Nephron (organoid): ENCODE measurements at regions not wholly inside any gene's neighbourhood (a gene's known extent, or its start where the extent isn't known, plus 50 kb on each side); places are given as distances from the start of the nearest gene placed in this dataset.

ENCODE experiments used
- H3K27ac Mint-ChIP-seq, 3 experiments: 2 replicates each; pipeline ENCODE4 v1.8.0; 2020; ENCODE audit warnings: mixed read lengths in 3 of 3, mild to moderate bottlenecking in 2 of 3, moderate library complexity in 1 of 3
- H3K27me3 Mint-ChIP-seq: 2 replicates; pipeline ENCODE4 v1.8.0; 2021; ENCODE audit warnings: low read depth, mild to moderate bottlenecking, moderate library complexity, mixed read lengths
- H3K36me3 Mint-ChIP-seq: 2 replicates; pipeline ENCODE4 v1.8.0; 2020; ENCODE audit warnings: low read depth, mixed read lengths
- H3K4me1 Mint-ChIP-seq: 2 replicates; pipeline ENCODE4 v1.8.0; 2020; ENCODE audit warnings: mixed read lengths
- H3K4me3 Mint-ChIP-seq, 3 experiments: 2 replicates each; pipeline ENCODE4 v1.8.0; 2020; ENCODE audit warnings: mild to moderate bottlenecking in 3 of 3, mixed read lengths in 3 of 3, moderate library complexity in 2 of 3
- H3K9me3 Mint-ChIP-seq: 2 replicates; pipeline ENCODE4 v1.8.0; 2020; ENCODE audit warnings: mixed read lengths
- TF ChIP-seq, protein P1 (sequence below), 3 experiments: fragments of 200-600 bp; sonication (generic); IDR thresholded peaks; one replicate each; pipeline ENCODE4 v1.5.0; 2021; ENCODE audit warnings: antibody characterized with exemption in 3 of 3; ENCODE audit not compliant: unreplicated experiment in 3 of 3

DNA sequence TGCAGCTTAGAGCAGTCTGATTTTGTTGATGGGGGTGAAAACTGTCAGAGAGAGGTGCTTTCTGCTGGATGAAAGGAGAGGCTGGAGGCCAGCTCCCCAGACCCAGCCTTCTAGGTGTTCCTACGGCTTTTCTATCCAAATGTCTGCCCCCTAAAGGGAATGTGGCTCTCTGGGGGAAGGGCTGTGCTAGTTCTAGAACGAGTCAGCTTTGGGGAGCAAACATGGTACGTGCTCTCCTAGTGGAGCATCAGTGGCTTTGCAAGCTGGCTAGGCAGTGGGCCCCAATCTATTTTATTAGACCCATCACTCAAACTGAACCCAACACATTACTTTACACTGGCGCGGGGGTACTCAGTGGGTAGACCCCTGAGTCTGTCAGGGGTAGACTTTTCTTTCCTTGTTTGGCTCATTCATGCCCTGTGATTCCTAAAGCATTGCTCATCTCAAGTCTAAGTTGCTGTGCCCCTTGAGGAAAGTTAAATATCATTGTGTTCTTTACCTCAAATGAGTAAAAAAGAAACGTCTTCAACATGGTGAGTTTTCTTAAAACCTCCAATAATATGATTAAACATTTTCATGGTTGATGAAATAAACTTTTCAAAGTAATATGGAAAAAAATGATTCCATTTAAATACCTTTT is 254.9 kb downstream of the DLEU7 start:
- Mint-ChIP-seq H3K4me3 (no peak overlapping the region), H3K27ac (peak overlapping the region in 2 of 3 experiments; percentile 74 to 84), H3K36me3 (no peaks in the 10 kb centered on the region), H3K9me3 (no peaks in the 10 kb centered on the region), H3K27me3 (no peaks in the 10 kb centered on the region), H3K4me1 (peaks cover 54% of the 10 kb centered on the region)
- TF ChIP-seq, protein P1, sequence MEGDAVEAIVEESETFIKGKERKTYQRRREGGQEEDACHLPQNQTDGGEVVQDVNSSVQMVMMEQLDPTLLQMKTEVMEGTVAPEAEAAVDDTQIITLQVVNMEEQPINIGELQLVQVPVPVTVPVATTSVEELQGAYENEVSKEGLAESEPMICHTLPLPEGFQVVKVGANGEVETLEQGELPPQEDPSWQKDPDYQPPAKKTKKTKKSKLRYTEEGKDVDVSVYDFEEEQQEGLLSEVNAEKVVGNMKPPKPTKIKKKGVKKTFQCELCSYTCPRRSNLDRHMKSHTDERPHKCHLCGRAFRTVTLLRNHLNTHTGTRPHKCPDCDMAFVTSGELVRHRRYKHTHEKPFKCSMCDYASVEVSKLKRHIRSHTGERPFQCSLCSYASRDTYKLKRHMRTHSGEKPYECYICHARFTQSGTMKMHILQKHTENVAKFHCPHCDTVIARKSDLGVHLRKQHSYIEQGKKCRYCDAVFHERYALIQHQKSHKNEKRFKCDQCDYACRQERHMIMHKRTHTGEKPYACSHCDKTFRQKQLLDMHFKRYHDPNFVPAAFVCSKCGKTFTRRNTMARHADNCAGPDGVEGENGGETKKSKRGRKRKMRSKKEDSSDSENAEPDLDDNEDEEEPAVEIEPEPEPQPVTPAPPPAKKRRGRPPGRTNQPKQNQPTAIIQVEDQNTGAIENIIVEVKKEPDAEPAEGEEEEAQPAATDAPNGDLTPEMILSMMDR (IDR thresholded peaks at IDR 0.05; ENCODE audit: unreplicated experiment in 3 of 3) = no peak

DNA sequence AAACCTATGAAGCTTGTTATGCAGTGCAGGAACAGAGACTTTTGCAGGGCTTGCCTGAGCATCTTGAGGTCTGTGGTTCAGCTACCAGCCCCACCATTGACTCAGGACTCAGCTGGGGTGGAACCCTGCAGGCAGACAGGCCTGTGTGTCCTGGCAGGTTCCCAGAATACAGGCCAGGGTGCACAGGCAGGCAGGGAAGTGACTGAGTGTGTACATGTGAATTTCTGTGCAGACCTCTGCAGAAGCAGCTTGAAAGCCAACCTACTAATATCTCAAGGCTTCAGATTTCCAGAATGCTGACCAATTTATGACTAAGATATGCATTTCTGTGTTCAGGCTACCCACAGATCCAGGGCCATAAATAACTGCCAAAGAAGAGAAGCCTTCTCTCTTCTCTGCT is 254.4 kb downstream of the DLEU7 start:
- no peaks in the 10 kb centered on the region for H3K9me3 Mint-ChIP-seq
- H3K4me1 Mint-ChIP-seq = peaks cover 54% of the 10 kb centered on the region
- no peak overlapping the region for H3K4me3 Mint-ChIP-seq
- no peaks in the 10 kb centered on the region for H3K36me3 Mint-ChIP-seq
- TF ChIP-seq, protein P1 (IDR thresholded peaks at IDR 0.05; ENCODE audit: unreplicated experiment in 3 of 3) = no peak
- H3K27ac Mint-ChIP-seq = peak overlapping the region in 2 of 3 experiments; percentile 74 to 84
- H3K27me3 Mint-ChIP-seq = no peaks in the 10 kb centered on the region

DNA sequence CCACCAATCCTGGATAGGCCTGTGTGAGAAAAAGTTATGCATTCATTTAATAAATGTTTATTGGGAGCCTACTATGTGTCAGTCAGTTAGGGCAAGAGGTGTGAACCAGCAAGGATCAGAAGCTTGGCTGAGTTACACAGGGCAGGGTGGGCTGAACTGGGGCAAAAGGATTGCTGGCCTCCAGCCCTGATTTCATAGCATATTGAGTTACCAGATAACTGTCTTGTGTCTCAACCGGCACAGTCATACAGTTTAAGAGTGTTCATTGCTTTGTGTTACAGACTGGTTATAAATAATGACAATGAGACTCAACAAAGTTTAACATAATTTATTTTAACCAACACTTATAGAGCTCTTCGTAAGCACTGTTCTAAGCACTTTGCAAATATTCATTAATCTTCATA is 253.8 kb downstream of the DLEU7 start:
- no peaks in the 10 kb centered on the region for H3K36me3 Mint-ChIP-seq
- H3K9me3 Mint-ChIP-seq = no peaks in the 10 kb centered on the region
- no peak overlapping the region for H3K4me3 Mint-ChIP-seq
- peak overlapping the region in 2 of 3 experiments; percentile 74 to 84 for H3K27ac Mint-ChIP-seq
- H3K27me3 Mint-ChIP-seq = no peaks in the 10 kb centered on the region
- TF ChIP-seq, protein P1 (IDR thresholded peaks at IDR 0.05; ENCODE audit: unreplicated experiment in 3 of 3) = no peak
- peaks cover 51% of the 10 kb centered on the region for H3K4me1 Mint-ChIP-seq

DNA sequence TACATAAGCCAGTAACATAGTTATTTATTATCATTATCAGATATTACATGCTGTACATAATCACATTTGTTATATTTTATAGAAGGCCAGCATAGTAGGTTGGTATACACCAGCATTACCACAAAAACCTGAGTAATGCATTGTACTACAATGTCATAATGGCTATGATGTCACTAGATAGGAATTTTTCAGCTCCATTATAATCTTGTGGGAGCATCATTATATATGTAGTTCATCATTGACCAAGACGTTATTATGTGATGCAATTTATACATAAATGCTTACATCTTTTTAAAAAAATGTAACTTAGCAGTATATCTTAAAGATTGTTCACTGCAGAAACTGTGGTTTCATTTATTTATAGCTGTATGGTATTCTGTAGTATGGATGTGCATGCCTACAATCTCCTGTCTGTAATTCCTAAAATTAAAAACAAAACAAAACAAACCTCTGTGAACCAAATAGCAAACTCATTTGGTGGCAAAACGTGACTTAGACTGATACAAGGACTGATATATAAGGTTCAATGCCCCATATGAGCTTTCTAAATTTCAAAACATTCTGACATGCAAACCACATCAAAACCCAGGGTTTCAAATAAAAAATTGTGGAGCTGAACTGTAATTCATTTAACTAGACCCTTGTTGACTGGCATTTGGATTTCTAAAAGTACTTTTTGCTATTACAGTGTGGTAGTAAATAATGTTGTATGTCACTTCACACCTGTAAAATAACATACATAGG is 250.9 kb downstream of the DLEU7 start:
- H3K27me3 Mint-ChIP-seq = no peaks in the 10 kb centered on the region
- no peaks in the 10 kb centered on the region for H3K36me3 Mint-ChIP-seq
- no peak overlapping the region for H3K4me3 Mint-ChIP-seq
- peak overlapping the region; percentile 15 to 93 (median 74) for H3K27ac Mint-ChIP-seq
- TF ChIP-seq, protein P1 (IDR thresholded peaks at IDR 0.05; ENCODE audit: unreplicated experiment in 3 of 3) = no peak
- no peaks in the 10 kb centered on the region for H3K9me3 Mint-ChIP-seq
- H3K4me1 Mint-ChIP-seq = peaks cover 42% of the 10 kb centered on the region

DNA sequence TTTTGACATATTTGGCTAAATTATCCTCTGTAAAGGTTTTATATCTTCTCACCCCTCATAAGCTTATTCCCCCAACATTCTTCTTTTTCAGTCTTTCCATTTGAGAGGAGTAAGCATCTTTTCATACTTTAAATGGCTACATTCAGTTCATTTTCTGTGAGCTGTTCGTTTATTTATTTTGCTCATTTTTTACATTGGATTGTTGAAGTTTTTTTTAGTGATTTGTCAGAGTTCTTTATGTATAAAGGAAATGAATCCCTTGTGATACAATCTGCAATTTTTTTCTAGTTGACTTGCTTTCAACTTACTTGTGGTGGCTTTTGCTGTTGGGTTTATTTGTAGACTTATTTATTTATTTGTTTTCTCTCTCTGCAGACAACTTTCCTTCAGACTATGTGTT is 250.3 kb downstream of the DLEU7 start:
- TF ChIP-seq, protein P1 (IDR thresholded peaks at IDR 0.05; ENCODE audit: unreplicated experiment in 3 of 3) = no peak
- peaks cover 42% of the 10 kb centered on the region for H3K4me1 Mint-ChIP-seq
- no peaks in the 10 kb centered on the region for H3K9me3 Mint-ChIP-seq
- no peak overlapping the region for H3K4me3 Mint-ChIP-seq
- H3K36me3 Mint-ChIP-seq = no peaks in the 10 kb centered on the region
- H3K27ac Mint-ChIP-seq = peak overlapping the region in 2 of 3 experiments; percentile 74 to 93
- H3K27me3 Mint-ChIP-seq = peaks cover 5% of the 10 kb centered on the region
